ENCODE measurements at regions not wholly inside any gene's neighbourhood (a gene's known extent, or its start where the extent isn't known, plus 50 kb on each side); places are given as distances from the start of the nearest gene placed in this dataset.

DNA sequence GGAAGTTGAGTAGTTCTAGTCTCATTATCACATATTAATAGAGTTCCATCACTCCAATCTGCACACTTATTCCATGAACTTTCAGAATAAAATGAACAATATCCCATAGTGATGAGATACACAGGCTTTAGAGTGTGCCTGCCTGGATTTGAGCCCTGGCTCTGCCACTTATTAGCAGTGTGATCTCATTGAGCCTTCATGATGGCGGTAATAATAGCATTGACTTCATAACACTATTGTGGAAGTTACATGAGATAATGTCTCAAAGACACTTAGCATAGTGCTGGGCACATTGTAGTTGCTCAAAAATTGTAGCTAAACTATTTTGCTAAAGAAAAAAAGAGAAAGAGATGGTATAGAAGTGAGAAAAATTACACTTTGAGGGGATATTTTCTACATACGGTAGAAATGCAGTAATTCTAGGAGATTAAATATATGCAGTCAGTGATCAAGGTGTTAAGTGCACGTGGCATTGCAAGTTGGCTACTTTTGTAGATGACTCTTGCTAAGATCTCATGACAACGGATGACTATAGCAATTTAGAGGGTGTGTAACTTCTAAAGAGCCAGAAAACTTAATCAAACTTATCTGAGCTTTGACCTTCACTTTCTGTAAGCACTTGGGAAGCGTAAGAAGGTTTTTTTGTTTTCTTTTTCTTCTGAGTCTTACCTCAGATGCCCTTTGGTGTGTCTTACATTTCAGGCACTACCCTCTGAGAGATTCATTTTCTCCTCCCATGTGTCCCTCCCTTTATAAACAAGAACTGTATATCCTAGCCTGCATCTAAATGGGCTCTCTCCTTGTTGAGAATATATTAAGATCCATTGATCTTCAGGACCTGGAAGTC is 380.6 kb upstream of the NR3C2 start:
- TF ChIP-seq, protein P1, sequence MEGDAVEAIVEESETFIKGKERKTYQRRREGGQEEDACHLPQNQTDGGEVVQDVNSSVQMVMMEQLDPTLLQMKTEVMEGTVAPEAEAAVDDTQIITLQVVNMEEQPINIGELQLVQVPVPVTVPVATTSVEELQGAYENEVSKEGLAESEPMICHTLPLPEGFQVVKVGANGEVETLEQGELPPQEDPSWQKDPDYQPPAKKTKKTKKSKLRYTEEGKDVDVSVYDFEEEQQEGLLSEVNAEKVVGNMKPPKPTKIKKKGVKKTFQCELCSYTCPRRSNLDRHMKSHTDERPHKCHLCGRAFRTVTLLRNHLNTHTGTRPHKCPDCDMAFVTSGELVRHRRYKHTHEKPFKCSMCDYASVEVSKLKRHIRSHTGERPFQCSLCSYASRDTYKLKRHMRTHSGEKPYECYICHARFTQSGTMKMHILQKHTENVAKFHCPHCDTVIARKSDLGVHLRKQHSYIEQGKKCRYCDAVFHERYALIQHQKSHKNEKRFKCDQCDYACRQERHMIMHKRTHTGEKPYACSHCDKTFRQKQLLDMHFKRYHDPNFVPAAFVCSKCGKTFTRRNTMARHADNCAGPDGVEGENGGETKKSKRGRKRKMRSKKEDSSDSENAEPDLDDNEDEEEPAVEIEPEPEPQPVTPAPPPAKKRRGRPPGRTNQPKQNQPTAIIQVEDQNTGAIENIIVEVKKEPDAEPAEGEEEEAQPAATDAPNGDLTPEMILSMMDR (optimal IDR thresholded peaks at IDR 0.05 in 1 of 3, IDR thresholded peaks at IDR 0.05 in 1 of 3, conservative IDR thresholded peaks at IDR 0.05 in 1 of 3; ENCODE audit: extremely low read depth in 1 of 3, insufficient read depth in 2 of 3, low read length in 3 of 3), result no peak
- no peak for TF ChIP-seq EZH2 (IDR thresholded peaks at IDR 0.05; ENCODE audit: low read length)
